Left ventricle myocardium inferior (tissue), 1 donor: ENCODE measurements at regions not wholly inside any gene's neighbourhood (a gene's known extent, or its start where the extent isn't known, plus 50 kb on each side); places are given as distances from the start of the nearest gene placed in this dataset.

ENCODE experiments used
- DNase-seq: peaks from one replicate; pipeline ENCODE4 v3.0.0-alpha.2; 2020
- H3K27ac ChIP-seq: fragments of 200-600 bp; replicated peaks from 2 replicates; pipeline ENCODE4 v1.8.0; 2021
- H3K27me3 ChIP-seq: fragments of 200-600 bp; 2 replicates; pipeline ENCODE4 v1.8.0; 2021; ENCODE audit warnings: low read depth
- H3K36me3 ChIP-seq: fragments of 200-600 bp; 2 replicates; pipeline ENCODE4 v1.8.0; 2021
- H3K4me1 ChIP-seq: fragments of 200-600 bp; 2 replicates; pipeline ENCODE4 v1.8.0; 2021
- H3K4me3 ChIP-seq: fragments of 200-600 bp; 2 replicates; pipeline ENCODE4 v1.8.0; 2021; ENCODE audit warnings: mild to moderate bottlenecking, moderate library complexity
- H3K9me3 ChIP-seq: fragments of 200-600 bp; replicated peaks from 2 replicates; pipeline ENCODE4 v1.8.0; 2021
- CTCF ChIP-seq: fragments of 200-600 bp; IDR thresholded peaks from 2 replicates; pipeline ENCODE4 v1.8.0; 2021; ENCODE audit warnings: antibody characterized with exemption, mild to moderate bottlenecking, borderline replicate concordance
- intact Hi-C: fragments of 100-400 bp; cut with micrococcal nuclease; formaldehyde crosslinking; loops from one replicate; pipeline ENCODE4 v1.11.0; 2022
- donor health status: DM: no; HTN: yes; CAD: no; lungs with severe emphysema.

DNA sequence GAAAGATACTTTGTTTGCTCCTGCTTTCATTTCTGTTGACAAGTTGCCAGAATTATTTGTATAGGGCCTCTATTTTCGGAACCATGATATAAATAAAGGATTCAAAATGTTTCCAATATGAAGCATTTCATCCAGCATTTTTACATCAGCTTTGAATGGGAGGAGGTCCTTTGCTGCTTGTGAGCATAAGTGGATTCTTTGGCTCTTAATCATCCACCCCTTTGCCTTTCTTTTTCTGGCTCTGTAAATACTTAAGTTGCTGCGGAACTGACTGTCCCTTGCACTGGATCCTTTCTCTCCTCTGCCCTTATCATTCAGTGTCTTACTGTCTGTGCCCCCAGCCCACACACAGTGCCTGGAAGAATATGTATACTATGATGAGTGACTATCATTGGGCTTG is 357.3 kb upstream of the RGS6 start:
- no peaks in the 10 kb centered on the region for H3K27me3 ChIP-seq
- H3K4me3 ChIP-seq: no peak overlapping the region
- peaks cover 15% of the 10 kb centered on the region for H3K4me1 ChIP-seq
- no peak for TF ChIP-seq CTCF
- H3K9me3 ChIP-seq: no peaks in the 10 kb centered on the region
- no peaks in the 10 kb centered on the region for H3K36me3 ChIP-seq
- DNase-seq: no peak
- intact Hi-C loops: no loop called here
- H3K27ac ChIP-seq: no peak overlapping the region

DNA sequence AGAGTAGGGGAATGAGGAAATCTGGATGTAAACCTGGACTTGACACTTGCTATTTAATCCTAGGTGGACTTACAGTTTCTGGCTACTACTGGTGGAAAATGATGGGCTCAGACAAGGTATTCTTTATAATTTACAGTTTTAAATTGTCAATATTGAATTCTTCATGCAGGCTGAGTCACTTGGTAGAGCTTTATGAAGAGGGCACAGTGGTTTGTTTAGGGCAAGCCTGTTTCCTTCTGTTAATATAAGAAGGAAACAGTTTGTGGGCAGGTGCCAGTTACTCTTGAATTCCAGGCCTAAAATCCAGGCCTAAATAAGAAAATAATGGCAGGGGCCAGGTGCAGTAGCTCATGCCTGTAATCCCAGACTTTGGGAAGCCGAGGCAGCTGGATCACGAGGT is 355.8 kb upstream of the RGS6 start:
- H3K27me3 ChIP-seq: no peaks in the 10 kb centered on the region
- no peaks in the 10 kb centered on the region for H3K9me3 ChIP-seq
- H3K4me3 ChIP-seq: no peak overlapping the region
- intact Hi-C loops: no loop called here
- H3K4me1 ChIP-seq: peaks cover 15% of the 10 kb centered on the region
- no peak overlapping the region for H3K27ac ChIP-seq
- DNase-seq: no peak
- no peaks in the 10 kb centered on the region for H3K36me3 ChIP-seq
- no peak for TF ChIP-seq CTCF

DNA sequence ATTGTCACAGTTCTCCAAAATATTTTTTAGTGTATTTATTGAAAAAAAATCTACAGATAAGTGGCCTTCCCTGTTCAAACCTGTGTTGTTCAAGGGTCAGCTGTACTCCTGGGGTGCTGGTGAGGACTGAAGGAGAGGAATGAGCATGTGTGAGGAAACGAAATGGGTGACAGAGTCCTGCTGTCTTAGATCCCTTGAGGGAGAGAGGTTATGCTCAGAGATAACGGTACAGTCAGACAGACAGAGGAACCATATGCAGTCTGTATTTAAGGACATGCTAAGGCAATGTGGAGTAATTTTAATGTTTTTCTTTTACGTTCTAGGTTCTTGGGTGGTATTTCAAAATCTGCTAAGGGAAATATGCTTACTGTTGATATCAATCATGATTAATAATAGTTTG is 352.9 kb upstream of the RGS6 start:
- no peak for DNase-seq
- no peaks in the 10 kb centered on the region for H3K9me3 ChIP-seq
- no peaks in the 10 kb centered on the region for H3K27me3 ChIP-seq
- peaks cover 11% of the 10 kb centered on the region for H3K4me1 ChIP-seq
- TF ChIP-seq CTCF: no peak
- intact Hi-C loops: no loop called here
- no peaks in the 10 kb centered on the region for H3K36me3 ChIP-seq
- no peak overlapping the region for H3K27ac ChIP-seq
- no peak overlapping the region for H3K4me3 ChIP-seq

DNA sequence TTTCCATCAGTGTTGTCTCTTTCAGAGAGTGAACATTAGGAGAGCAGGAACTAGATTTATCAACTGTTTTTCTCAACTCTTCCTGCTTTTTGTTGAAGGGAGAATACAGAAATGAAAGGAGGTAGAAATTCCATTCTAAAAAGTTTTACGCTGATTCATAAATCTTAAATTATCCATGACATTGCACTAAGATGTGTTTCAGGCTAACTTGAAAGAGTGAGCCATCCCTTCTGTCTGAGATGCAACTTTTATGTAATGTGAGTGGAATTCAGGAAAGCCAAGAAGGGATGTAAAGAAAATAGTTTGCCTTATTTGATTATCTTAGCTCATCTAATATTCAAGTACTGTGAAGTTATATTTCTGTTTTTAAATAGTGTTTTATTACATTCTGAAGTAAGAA is 349.5 kb upstream of the RGS6 start:
- no peak overlapping the region for H3K4me3 ChIP-seq
- H3K36me3 ChIP-seq: no peaks in the 10 kb centered on the region
- no peaks in the 10 kb centered on the region for H3K9me3 ChIP-seq
- intact Hi-C loops: no loop called here
- H3K4me1 ChIP-seq: peaks cover 11% of the 10 kb centered on the region
- DNase-seq: no peak
- no peaks in the 10 kb centered on the region for H3K27me3 ChIP-seq
- no peak for TF ChIP-seq CTCF
- no peak overlapping the region for H3K27ac ChIP-seq

GRCh38 chr14:71583194-71583593 is 349.0 kb upstream of the RGS6 start:
- Histone ChIP-seq H3K27ac (no peak overlapping the region), H3K9me3 (no peaks in the 10 kb centered on the region), H3K4me3 (no peak overlapping the region), H3K4me1 (peaks cover 11% of the 10 kb centered on the region), H3K36me3 (no peaks in the 10 kb centered on the region), H3K27me3 (no peaks in the 10 kb centered on the region)
- intact Hi-C loops: no loop called here
- DNase-seq: no peak
- no peak for TF ChIP-seq CTCF

- peaks cover 11% of the 10 kb centered on the region for H3K4me1 ChIP-seq
- no peak for DNase-seq
- no peaks in the 10 kb centered on the region for H3K27me3 ChIP-seq
- TF ChIP-seq CTCF: no peak
- intact Hi-C loops: no loop called here
- no peaks in the 10 kb centered on the region for H3K36me3 ChIP-seq
- no peak overlapping the region for H3K27ac ChIP-seq
- H3K4me3 ChIP-seq: no peak overlapping the region
- H3K9me3 ChIP-seq: no peaks in the 10 kb centered on the region
Observed at GRCh38 chr14:71583705-71584104, 348.5 kb upstream of the RGS6 start.
